Fibroblast of lung (primary cell): ENCODE measurements at regions not wholly inside any gene's neighbourhood (a gene's known extent, or its start where the extent isn't known, plus 50 kb on each side); places are given as distances from the start of the nearest gene placed in this dataset.

Experiments used
- DNase-seq, 2 donors: peaks; one replicate each; pipeline versions ENCODE4 v3.0.0 to v3.0.0-alpha.2; 2010; ENCODE audit warnings: low read depth in 2 of 2
- H2AFZ ChIP-seq: 2 replicates; pipeline ENCODE4 v1.5.1; 2012; ENCODE audit warnings: low read length, control low read depth, inconsistent platforms
- H3K27ac ChIP-seq: 2 replicates; pipeline ENCODE4 v1.5.1; 2011; ENCODE audit warnings: low read length, control low read depth; ENCODE audit not compliant: insufficient read depth
- H3K27me3 ChIP-seq: 2 replicates; pipeline ENCODE4 v1.5.1; 2011; ENCODE audit warnings: mild to moderate bottlenecking, low read length; ENCODE audit not compliant: control insufficient read depth, insufficient read depth
- H3K36me3 ChIP-seq: 2 replicates; pipeline ENCODE4 v1.5.1; 2011; ENCODE audit warnings: low read length; ENCODE audit not compliant: control insufficient read depth, insufficient read depth
- H3K4me1 ChIP-seq: 2 replicates; pipeline ENCODE4 v1.5.1; 2011; ENCODE audit warnings: low read length; ENCODE audit not compliant: control insufficient read depth, insufficient read depth; ENCODE audit errors: extremely low read depth
- H3K4me2 ChIP-seq: 2 replicates; pipeline ENCODE4 v1.5.1; 2011; ENCODE audit warnings: low read length, control low read depth; ENCODE audit not compliant: insufficient read depth; ENCODE audit errors: extremely low read depth
- H3K4me3 ChIP-seq, 4 experiments: fragments of 200-600 bp in 1 of 4; sonication (generic) in 1 of 4; replicated peaks in 1 of 4; 2 replicates each; pipeline ENCODE4 v1.5.1; 2011 to 2016; ENCODE audit warnings: low read length in 4 of 4, low read depth in 3 of 4, mild to moderate bottlenecking in 3 of 4, control low read depth in 2 of 4, inconsistent platforms in 1 of 4, mixed read lengths in 1 of 4; ENCODE audit not compliant: insufficient read depth in 1 of 4; ENCODE audit errors: control extremely low read depth in 1 of 4
- H3K79me2 ChIP-seq: 2 replicates; pipeline ENCODE4 v1.5.1; 2012; ENCODE audit warnings: mild to moderate bottlenecking, low read length, inconsistent platforms; ENCODE audit not compliant: control insufficient read depth, insufficient read depth
- H3K9ac ChIP-seq: 2 replicates; pipeline ENCODE4 v1.5.1; 2011; ENCODE audit warnings: mild to moderate bottlenecking, low read length, control low read depth; ENCODE audit not compliant: insufficient read depth
- H3K9me3 ChIP-seq: 2 replicates; pipeline ENCODE4 v1.5.1; 2012; ENCODE audit warnings: low read depth, low read length; ENCODE audit not compliant: control insufficient read depth, insufficient read depth
- H4K20me1 ChIP-seq: 2 replicates; pipeline ENCODE4 v1.5.1; 2011; ENCODE audit warnings: low read length; ENCODE audit not compliant: control insufficient read depth, insufficient read depth; ENCODE audit errors: extremely low read depth
- EZH2 ChIP-seq: IDR thresholded peaks from 2 replicates; pipeline ENCODE4 v1.5.1; 2012; ENCODE audit warnings: low read length, control low read depth, mild to moderate bottlenecking; ENCODE audit errors: missing control alignments
- TF ChIP-seq, protein P1 (sequence below), 2 donors: IDR thresholded peaks in 1 of 2; conservative IDR thresholded peaks in 1 of 2; 1 replicate in 1 of 2; 2 replicates in 1 of 2; pipeline ENCODE4 v1.5.1; 2011 to 2012; ENCODE audit warnings: low read length in 2 of 2, control low read depth in 1 of 2, inconsistent platforms in 1 of 2, low read depth in 1 of 2, mild to moderate bottlenecking in 1 of 2

- Histone ChIP-seq H4K20me1 (no peaks in the 10 kb centered on the region), H3K27me3 (no peaks in the 10 kb centered on the region), H3K79me2 (no peaks in the 10 kb centered on the region), H3K36me3 (no peaks in the 10 kb centered on the region), H3K9ac (no peak overlapping the region), H3K4me1 (no peaks in the 10 kb centered on the region), H3K9me3 (no peaks in the 10 kb centered on the region), H3K27ac (no peak overlapping the region), H2AFZ (no peak overlapping the region), H3K4me2 (no peak overlapping the region), H3K4me3 (no peak overlapping the region)
- TF ChIP-seq, protein P1, sequence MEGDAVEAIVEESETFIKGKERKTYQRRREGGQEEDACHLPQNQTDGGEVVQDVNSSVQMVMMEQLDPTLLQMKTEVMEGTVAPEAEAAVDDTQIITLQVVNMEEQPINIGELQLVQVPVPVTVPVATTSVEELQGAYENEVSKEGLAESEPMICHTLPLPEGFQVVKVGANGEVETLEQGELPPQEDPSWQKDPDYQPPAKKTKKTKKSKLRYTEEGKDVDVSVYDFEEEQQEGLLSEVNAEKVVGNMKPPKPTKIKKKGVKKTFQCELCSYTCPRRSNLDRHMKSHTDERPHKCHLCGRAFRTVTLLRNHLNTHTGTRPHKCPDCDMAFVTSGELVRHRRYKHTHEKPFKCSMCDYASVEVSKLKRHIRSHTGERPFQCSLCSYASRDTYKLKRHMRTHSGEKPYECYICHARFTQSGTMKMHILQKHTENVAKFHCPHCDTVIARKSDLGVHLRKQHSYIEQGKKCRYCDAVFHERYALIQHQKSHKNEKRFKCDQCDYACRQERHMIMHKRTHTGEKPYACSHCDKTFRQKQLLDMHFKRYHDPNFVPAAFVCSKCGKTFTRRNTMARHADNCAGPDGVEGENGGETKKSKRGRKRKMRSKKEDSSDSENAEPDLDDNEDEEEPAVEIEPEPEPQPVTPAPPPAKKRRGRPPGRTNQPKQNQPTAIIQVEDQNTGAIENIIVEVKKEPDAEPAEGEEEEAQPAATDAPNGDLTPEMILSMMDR (conservative IDR thresholded peaks at IDR 0.05 in 1 of 2, IDR thresholded peaks at IDR 0.05 in 1 of 2; ENCODE audit: low read depth in 1 of 2, low read length in 2 of 2) = no peak
- no peak for TF ChIP-seq EZH2
- DNase-seq = no peak
These were observed 524.2 kb downstream of the ACTL7B start for GRCh38 chr9:108331596-108331995.

- Histone ChIP-seq H3K27me3 (no peaks in the 10 kb centered on the region), H2AFZ (no peak overlapping the region), H3K4me2 (no peak overlapping the region), H3K4me1 (no peaks in the 10 kb centered on the region), H3K4me3 (no peak overlapping the region), H3K9me3 (no peaks in the 10 kb centered on the region), H3K9ac (no peak overlapping the region), H3K79me2 (no peaks in the 10 kb centered on the region), H4K20me1 (no peaks in the 10 kb centered on the region), H3K36me3 (no peaks in the 10 kb centered on the region), H3K27ac (no peak overlapping the region)
- no peak for TF ChIP-seq EZH2
- TF ChIP-seq, protein P1 (conservative IDR thresholded peaks at IDR 0.05 in 1 of 2, IDR thresholded peaks at IDR 0.05 in 1 of 2; ENCODE audit: low read depth in 1 of 2, low read length in 2 of 2) = no peak
- no peak for DNase-seq
These were observed 530.4 kb downstream of the ACTL7B start for GRCh38 chr9:108325406-108325805.

DNA sequence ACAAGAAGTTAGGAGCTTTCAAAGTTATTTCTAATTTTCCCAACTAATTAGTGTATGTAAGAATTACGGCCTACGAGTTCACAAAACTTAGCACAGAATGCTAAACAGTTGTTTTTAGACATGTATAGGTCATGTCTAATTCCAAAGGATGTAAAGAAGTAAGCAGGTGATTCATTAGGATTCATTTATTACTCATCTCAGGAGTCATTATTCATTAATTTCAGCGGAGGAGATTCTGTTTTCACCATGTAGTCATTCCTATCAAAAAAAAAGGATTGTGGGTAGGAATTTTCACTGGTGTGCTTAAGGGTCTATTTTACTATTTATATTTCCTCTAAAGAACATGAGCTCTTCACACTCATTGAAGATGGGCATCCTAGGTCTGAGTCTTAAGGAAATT lies 532.2 kb downstream of the ACTL7B start:
- Histone ChIP-seq H3K4me2 (no peak overlapping the region), H3K36me3 (no peaks in the 10 kb centered on the region), H3K4me3 (no peak overlapping the region), H3K27ac (no peak overlapping the region), H4K20me1 (no peaks in the 10 kb centered on the region), H3K79me2 (no peaks in the 10 kb centered on the region), H3K9me3 (no peaks in the 10 kb centered on the region), H3K27me3 (no peaks in the 10 kb centered on the region), H3K9ac (no peak overlapping the region), H2AFZ (no peak overlapping the region), H3K4me1 (no peaks in the 10 kb centered on the region)
- TF ChIP-seq, protein P1 (conservative IDR thresholded peaks at IDR 0.05 in 1 of 2, IDR thresholded peaks at IDR 0.05 in 1 of 2; ENCODE audit: low read depth in 1 of 2, low read length in 2 of 2) = no peak
- TF ChIP-seq EZH2 = no peak
- DNase-seq = no peak
